HT-29 (cell line): ENCODE measurements at regions not wholly inside any gene's neighbourhood (a gene's known extent, or its start where the extent isn't known, plus 50 kb on each side); places are given as distances from the start of the nearest gene placed in this dataset. TPM values are rescaled to one million over a fixed set of nuclear protein-coding genes. Genes with fewer than 3 reads are reported as not detected.

Experiments used
- DNase-seq: peaks from one replicate; pipeline ENCODE4 v3.0.0-alpha.2; 2015; ENCODE audit warnings: low spot score
- small RNA-seq: library from RNA; depleted of rRNA; stranded (forward); fragments of <200 nt; gene quantifications from one replicate; pipeline ENCODE3, GENCODE V24; 2014

GRCh38 chr2:64402876-64403275, 51.1 kb upstream of the LGALSL start:
- DNase-seq: peak; percentile 50

DNA sequence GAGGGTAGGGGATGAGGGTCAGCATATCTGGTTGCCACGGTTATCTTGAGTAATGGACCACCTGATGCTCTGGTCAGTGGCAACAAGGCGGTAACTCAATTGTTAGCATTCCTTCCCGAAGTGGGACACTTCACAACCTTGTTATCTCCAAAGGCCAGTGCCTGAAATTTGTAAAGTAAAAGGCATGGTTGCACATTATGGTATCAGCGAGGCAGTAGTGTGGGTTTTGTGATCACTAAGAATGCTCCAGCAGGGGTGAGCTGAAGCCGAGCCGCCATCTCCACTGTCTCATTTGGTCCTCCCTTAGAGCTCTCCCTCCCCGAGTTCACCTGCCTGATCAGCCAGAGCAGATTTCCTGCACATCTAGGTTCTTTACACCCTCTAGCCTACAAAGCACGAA, 50.5 kb upstream of the LGALSL start:
- no peak for DNase-seq

DNA sequence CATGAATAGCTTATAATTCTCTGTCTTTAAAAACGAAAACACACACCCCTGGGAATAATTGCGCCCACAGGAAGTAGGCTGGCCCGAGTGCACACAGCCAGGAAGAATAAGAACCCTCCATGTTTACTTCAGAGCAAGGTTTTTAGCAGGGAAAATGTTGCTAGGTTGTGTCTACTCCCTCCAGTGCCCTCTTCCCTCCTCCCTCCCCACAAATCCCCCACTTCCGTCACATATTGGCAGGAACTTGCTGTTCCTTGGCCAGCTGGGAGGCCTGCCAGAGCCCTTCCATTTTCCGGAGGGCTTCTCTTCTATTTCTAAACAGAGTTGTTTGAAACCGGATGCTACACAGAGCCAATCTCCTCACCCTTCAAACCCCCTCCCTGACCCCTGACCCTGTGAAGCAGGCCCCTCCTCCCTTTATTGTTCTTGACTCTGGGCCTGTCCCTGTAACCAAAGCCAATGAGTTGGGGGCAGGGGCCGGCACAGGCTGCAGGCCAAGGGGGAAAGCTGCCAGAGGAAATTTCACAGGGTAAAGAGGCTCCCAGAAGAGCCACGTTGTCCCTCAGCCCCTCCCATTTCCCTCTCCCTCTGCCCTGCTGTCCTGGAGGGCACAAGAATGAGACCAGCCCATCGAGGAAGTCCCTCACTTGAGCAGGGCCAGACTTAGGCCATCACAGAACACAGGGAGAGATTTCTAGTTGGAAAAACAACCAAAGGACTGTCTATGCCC, 49.8 kb upstream of the LGALSL start:
- no peak for DNase-seq

Small RNAs in the stretch of these regions (small RNA-seq; reads per million reads assigned to genes)
- gene AC012368.3: not detected
- gene MIR4433B: not detected
